ENCODE measurements at regions not wholly inside any gene's neighbourhood (a gene's known extent, or its start where the extent isn't known, plus 50 kb on each side); places are given as distances from the start of the nearest gene placed in this dataset.

DNA sequence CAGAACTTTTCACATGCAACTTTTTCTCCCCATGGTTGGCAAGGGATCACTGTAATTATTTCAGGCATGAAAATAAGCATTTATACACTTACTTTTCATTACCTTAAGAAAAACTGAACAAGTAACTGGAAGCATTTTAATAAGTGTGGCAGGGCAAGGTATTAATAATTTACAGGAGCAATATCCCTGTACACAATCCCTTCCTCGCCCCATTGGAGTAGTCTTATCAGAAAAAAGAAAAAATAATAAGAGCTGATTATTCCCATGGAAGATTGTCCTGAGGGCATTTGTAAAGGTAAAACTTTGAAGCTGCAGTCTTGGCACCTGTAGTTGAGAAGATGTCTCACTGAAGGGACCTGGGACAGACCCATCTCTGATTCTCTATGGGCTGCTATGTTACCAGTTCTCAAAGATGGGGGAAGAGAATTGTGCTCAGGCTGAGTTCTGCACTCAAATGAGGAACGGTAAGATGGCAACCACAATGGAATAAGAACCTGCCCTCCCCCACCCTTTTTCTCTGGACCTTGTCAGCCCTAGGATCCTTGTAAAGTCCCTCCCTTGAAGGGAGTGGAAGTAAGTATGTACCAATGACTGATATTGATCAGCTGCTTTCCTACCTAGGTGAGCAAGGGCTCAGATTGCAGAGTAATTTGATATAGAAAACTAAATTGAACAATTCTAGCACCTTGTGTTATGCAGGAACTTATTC, 70.0 kb upstream of the AHI1 start:
- DNase-seq (ENCODE audit: insufficient read length, low spot score, missing footprints) = no peak
- H2AFZ ChIP-seq (ENCODE audit: low read length) = no peak overlapping the region
- H3K4me2 ChIP-seq (ENCODE audit: insufficient read depth, low read length) = peak overlapping the region; percentile 22
- TF ChIP-seq, protein P1, sequence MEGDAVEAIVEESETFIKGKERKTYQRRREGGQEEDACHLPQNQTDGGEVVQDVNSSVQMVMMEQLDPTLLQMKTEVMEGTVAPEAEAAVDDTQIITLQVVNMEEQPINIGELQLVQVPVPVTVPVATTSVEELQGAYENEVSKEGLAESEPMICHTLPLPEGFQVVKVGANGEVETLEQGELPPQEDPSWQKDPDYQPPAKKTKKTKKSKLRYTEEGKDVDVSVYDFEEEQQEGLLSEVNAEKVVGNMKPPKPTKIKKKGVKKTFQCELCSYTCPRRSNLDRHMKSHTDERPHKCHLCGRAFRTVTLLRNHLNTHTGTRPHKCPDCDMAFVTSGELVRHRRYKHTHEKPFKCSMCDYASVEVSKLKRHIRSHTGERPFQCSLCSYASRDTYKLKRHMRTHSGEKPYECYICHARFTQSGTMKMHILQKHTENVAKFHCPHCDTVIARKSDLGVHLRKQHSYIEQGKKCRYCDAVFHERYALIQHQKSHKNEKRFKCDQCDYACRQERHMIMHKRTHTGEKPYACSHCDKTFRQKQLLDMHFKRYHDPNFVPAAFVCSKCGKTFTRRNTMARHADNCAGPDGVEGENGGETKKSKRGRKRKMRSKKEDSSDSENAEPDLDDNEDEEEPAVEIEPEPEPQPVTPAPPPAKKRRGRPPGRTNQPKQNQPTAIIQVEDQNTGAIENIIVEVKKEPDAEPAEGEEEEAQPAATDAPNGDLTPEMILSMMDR (IDR thresholded peaks at IDR 0.05; ENCODE audit: extremely low read depth, low read depth, low read length) = no peak
- H3K27ac ChIP-seq (ENCODE audit: low read depth, low read length) = no peak overlapping the region
- peaks cover 15% of the 10 kb centered on the region for H3K4me1 ChIP-seq (ENCODE audit: insufficient read depth, low read length)
- H3K9me3 ChIP-seq (ENCODE audit: low read depth, low read length) = no peaks in the 10 kb centered on the region
- no peaks in the 10 kb centered on the region for H3K27me3 ChIP-seq (ENCODE audit: insufficient read depth, low read length)
- H4K20me1 ChIP-seq (ENCODE audit: insufficient read depth, low read length) = no peaks in the 10 kb centered on the region
- H3K79me2 ChIP-seq (ENCODE audit: insufficient read depth, low read length) = no peaks in the 10 kb centered on the region
- H3K36me3 ChIP-seq (ENCODE audit: insufficient read depth, low read length) = no peaks in the 10 kb centered on the region
- H3K4me3 ChIP-seq (ENCODE audit: insufficient read depth, low read length) = no peak overlapping the region

DNA sequence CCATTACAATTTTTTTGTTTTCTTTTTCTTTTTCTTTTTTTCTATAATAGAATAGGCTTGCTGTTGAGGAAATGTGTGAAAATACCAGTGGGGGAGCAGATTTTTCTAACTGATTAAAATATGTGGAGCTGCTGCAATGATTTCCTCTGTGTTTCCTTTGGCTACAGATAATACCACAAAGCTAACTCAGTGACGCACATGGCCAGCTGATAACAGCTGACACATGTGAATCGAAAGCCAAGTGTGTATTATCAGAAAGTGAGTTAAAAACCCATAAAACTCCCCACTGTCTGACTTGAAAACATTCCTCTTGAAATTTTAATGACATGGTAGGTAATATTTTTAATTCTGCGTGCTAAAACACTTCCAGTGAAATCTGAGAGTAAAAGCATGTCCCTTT, 70.8 kb upstream of the AHI1 start:
- Histone ChIP-seq H2AFZ (ENCODE audit: low read length) (no peak overlapping the region), H3K79me2 (ENCODE audit: insufficient read depth, low read length) (no peaks in the 10 kb centered on the region), H4K20me1 (ENCODE audit: insufficient read depth, low read length) (no peaks in the 10 kb centered on the region), H3K9me3 (ENCODE audit: low read depth, low read length) (no peaks in the 10 kb centered on the region), H3K27ac (ENCODE audit: low read depth, low read length) (no peak overlapping the region), H3K4me3 (ENCODE audit: insufficient read depth, low read length) (no peak overlapping the region), H3K4me1 (ENCODE audit: insufficient read depth, low read length) (peaks cover 15% of the 10 kb centered on the region), H3K4me2 (ENCODE audit: insufficient read depth, low read length) (peak overlapping the region; percentile 22), H3K36me3 (ENCODE audit: insufficient read depth, low read length) (no peaks in the 10 kb centered on the region), H3K27me3 (ENCODE audit: insufficient read depth, low read length) (no peaks in the 10 kb centered on the region)
- TF ChIP-seq, protein P1 (IDR thresholded peaks at IDR 0.05; ENCODE audit: extremely low read depth, low read depth, low read length) = no peak
- peak; percentile 71 for DNase-seq (ENCODE audit: insufficient read length, low spot score, missing footprints)

DNA sequence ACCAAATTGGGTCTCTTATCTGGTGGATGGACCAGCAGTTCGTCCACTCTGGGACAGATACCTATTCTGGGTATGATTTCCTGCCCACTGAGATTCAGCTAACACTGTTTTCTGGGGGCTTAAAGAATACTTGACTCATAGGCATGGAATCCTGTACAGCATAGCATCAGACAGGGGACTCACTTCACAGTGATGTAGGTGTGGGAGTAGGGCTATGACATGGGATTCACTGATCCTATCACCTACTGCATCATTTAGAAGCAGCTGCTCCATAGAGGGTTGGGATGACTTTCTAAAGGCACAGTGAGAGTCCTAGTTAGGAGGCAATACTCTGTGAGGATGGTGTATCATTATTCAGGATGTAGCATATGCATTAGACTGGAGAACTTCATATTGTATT, 74.5 kb upstream of the AHI1 start:
- H3K79me2 ChIP-seq (ENCODE audit: insufficient read depth, low read length) = no peaks in the 10 kb centered on the region
- H3K36me3 ChIP-seq (ENCODE audit: insufficient read depth, low read length) = no peaks in the 10 kb centered on the region
- no peak overlapping the region for H2AFZ ChIP-seq (ENCODE audit: low read length)
- H3K27ac ChIP-seq (ENCODE audit: low read depth, low read length) = no peak overlapping the region
- no peak for DNase-seq (ENCODE audit: insufficient read length, low spot score, missing footprints)
- H3K4me1 ChIP-seq (ENCODE audit: insufficient read depth, low read length) = peaks cover 29% of the 10 kb centered on the region
- TF ChIP-seq, protein P1 (IDR thresholded peaks at IDR 0.05; ENCODE audit: extremely low read depth, low read depth, low read length) = no peak
- H3K4me3 ChIP-seq (ENCODE audit: insufficient read depth, low read length) = no peak overlapping the region
- no peaks in the 10 kb centered on the region for H3K9me3 ChIP-seq (ENCODE audit: low read depth, low read length)
- H3K4me2 ChIP-seq (ENCODE audit: insufficient read depth, low read length) = no peak overlapping the region
- no peaks in the 10 kb centered on the region for H3K27me3 ChIP-seq (ENCODE audit: insufficient read depth, low read length)
- H4K20me1 ChIP-seq (ENCODE audit: insufficient read depth, low read length) = no peaks in the 10 kb centered on the region

DNA sequence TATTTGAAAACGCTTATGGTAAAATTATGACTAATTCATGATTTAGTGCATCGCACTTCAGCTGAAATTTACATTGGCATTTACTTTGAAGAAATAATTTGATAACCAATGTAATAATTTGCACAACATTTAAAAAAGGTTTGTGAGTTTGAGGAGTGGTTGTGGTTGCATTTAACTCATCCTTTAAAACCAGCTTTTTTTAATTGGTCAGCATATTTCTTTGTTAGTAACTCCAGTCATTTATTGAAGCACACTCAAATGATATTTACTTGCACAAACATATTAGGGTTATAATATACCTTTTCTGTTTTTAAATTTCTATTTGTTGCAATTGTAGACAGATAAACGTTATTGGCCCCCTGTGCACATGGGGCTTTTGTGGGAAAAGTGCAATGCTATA, 78.1 kb upstream of the AHI1 start:
- no peak overlapping the region for H3K4me2 ChIP-seq (ENCODE audit: insufficient read depth, low read length)
- TF ChIP-seq, protein P1 (IDR thresholded peaks at IDR 0.05; ENCODE audit: extremely low read depth, low read depth, low read length) = no peak
- H3K4me3 ChIP-seq (ENCODE audit: insufficient read depth, low read length) = no peak overlapping the region
- H2AFZ ChIP-seq (ENCODE audit: low read length) = no peak overlapping the region
- H3K36me3 ChIP-seq (ENCODE audit: insufficient read depth, low read length) = no peaks in the 10 kb centered on the region
- H3K27me3 ChIP-seq (ENCODE audit: insufficient read depth, low read length) = no peaks in the 10 kb centered on the region
- H3K9me3 ChIP-seq (ENCODE audit: low read depth, low read length) = no peaks in the 10 kb centered on the region
- H4K20me1 ChIP-seq (ENCODE audit: insufficient read depth, low read length) = no peaks in the 10 kb centered on the region
- H3K79me2 ChIP-seq (ENCODE audit: insufficient read depth, low read length) = no peaks in the 10 kb centered on the region
- no peak for DNase-seq (ENCODE audit: insufficient read length, low spot score, missing footprints)
- peaks cover 17% of the 10 kb centered on the region for H3K4me1 ChIP-seq (ENCODE audit: insufficient read depth, low read length)
- peak overlapping the region; percentile 40 for H3K27ac ChIP-seq (ENCODE audit: low read depth, low read length)
